NCI-H748 treated with DMSO at 0.1 percent for 48 hours (cell line): ENCODE measurements at regions not wholly inside any gene's neighbourhood (a gene's known extent, or its start where the extent isn't known, plus 50 kb on each side); places are given as distances from the start of the nearest gene placed in this dataset.
A peak's percentile ranks its signal among the peaks of the same experiment; 100 is the strongest.
"Not testable (repeated sequence)": the region's sequence is repeated elsewhere in the genome, so short reads cannot be mapped to it uniquely, and the experiment has no call there.

Experiments used
- DNase-seq: peaks from one replicate; lab custom pipeline; 2025; lab: John Stamatoyannopoulos, UW

DNA sequence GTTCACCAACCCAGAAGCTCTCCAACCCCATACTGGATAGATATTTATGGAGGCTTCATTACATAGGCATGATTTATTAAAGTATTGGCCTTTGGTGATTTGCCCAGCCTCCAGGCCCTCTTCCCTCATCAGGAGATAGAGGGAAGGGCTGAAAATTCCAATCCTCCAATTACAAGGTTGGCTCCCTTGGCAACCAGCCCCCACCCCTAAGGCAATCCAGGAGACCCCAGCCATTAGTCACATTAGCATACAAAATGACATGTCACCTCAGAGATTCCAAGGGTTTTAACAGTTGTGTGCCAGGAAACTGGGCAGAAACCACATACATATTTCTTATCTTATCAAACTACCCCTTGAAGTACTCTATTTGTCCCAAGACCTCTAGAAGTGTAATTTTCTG lies 210.0 kb downstream of the HINT1 start:
- DNase-seq = no peak

DNA sequence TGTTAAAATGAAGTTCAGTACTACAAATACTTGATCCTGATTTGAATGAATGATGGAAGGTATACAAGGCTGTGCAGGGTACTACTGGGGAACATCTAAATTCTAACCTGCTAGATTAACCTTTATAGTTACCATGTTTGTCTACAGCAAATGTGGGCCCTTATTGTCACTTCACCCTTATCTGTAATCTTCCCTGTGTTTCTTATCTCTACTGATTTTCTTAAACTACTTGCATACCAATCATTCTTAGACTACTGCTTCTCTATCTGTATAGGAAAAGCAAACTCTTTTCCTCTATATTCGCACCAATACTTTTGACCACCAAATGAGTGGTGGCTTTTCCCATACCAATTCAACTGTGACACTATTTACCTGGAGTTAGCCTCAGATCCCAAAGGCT lies 210.7 kb downstream of the HINT1 start:
- no peak for DNase-seq

DNA sequence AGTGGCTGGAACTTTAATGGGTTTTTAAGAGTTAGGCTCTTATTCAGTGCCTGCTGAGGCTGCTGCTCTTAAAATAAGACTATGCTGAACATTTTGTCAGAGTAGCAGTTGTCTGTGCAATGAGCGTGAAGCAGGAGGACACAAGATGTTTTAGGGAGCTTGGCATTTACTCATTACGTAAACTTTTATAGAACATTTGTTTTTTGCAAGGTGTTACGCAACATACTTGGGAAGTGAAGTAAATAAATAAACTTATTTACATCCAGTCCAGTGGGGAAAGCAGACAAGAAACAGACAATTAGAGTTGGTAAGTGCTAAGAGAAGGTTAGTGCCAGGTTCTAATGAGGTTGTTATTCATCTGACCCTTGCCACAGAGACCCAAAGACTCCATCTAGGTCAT lies 226.0 kb downstream of the HINT1 start:
- DNase-seq = no peak

DNA sequence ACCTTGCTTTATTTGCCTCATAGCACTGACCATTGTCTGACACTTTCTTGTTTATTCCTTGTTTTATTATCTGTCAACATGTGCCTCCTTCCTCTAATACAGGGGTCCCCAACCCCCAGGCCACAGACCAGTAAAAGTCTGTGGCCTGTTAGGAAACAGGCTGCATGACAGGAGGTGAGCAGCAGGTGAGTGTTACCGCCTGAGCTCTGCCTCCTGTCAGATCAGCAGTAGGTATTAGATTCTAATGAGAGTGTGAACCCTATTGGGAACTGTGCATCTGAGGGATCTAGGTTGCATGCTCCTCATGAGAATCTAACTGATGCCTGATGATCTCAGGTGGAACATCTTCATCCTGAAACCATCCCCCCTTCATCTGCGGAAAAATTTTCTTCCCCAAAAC lies 228.0 kb downstream of the HINT1 start:
- no peak for DNase-seq

- no peak for DNase-seq
These were observed 241.4 kb downstream of the HINT1 start for GRCh38 chr5:130923543-130924124.

- DNase-seq = no peak
These were observed 253.0 kb downstream of the HINT1 start for GRCh38 chr5:130912088-130912487.

DNA sequence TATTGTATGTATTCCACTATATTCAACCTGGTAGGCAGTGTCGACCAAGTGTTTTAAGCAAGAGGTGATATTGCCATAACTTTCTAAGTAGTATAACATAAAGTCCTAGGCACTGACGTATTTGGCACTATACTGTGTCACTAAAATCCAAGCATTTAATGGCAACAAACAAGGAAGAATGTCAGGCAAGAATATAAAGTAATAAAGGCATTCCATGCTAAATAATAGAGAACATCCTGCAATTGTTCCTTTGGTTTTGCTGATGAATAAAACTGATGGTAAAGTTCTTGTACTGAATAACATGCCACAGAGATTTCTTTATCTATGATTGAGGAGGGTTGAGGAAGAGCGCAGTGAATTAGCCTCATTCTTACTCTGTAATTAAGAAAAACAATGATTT lies 256.9 kb downstream of the HINT1 start:
- no peak for DNase-seq

DNA sequence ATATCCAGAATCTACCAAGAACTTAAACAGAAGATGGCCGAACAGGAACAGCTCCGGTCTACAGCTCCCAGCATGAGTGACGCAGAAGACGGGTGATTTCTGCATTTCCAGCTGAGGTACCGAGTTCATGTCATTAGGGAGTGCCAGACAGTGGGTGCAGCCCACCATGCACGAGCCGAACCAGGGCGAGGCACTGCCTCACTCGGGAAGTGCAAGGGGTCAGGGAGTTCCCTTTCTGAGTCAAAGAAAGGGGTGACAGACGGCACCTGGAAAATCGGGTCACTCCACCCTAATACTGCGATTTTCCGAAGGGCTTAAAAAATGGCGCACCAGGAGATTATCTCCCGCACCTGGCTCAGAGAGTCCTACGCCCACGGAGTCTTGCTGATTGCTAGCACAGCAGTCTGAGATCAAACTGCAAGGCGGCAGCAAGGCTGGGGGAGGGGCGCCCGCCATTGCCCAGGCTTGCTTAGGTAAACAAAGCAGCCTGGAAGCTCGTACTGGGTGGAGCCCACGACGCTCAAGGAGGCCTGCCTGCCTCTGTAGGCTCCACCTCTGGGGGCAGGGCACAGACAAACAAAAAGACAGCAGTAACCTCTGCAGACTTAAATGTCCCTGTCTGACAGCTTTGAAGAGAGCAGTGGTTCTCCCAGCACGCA lies 267.4 kb downstream of the HINT1 start:
- peak; percentile 72 for DNase-seq

DNA sequence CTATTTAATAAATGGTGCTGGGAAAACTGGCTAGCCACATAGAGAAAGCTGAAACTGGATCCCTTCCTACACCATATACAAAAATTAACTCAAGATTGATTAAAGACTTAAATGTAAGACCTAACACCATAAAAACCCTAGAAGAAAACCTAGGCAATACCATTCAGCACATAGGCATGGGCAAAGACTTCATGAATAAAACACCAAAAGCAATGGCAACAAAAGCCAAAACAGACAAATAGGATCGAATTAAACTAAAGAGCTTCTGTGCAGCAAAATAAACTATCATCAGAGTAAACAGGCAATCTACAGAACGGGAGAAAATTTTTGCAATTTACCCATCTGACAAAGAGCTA lies 267.9 kb downstream of the HINT1 start:
- DNase-seq = not testable (repeated sequence)

DNA sequence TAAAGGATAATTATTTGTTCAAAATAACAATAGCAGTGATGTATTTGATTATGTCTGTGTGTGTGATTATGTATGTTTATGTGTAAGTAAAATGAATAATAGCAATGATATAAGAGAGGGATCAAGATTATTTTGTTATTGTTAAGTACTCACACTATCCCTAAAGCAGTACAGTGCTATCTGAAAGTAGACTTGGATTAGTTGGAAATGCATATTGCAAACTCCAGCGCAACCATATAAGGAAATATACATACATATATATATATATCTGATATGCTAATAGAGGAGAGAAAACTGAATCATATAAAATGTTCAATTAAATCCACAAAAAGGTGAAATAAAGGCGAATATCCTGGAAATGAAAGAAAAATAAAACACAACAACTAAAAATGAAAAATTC lies 268.4 kb downstream of the HINT1 start:
- DNase-seq = peak; percentile 5

DNA sequence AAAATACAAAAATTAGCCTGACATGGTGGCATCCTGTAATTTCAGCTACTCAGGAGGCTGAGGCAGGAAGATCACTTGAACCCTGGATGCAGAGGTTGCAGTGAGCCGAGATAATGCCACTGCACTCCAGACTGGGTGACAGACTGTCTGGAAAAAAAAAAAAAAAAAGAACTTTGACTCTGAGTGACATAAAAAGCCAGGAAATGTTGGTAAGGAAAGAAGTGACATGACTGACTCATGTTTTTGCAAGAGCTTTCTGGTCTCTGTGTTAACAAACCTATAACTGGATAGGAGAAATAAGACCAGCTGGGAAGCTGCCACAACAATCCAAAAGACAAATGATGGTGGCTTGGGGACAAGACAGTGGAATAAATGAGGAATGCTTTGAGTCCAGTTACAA lies 272.1 kb downstream of the HINT1 start:
- DNase-seq = no peak

DNA sequence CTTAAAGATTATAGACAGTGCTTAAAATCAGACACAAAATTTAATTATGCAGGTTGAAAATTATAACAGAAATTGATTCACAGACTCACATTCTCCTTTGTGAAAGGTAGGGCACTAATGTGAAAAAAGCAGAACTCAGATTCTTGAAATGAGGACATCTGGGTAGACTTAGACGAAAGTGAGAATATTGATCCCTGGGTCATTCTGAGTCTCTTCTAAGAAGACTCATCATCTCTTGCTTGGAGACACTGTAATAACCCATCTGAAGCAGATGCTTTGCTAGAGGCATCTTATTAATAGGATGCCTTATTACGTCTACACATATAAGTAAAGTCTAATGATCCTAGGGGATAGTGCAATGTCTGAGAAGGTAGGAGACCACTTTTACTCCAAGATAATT lies 274.4 kb downstream of the HINT1 start:
- DNase-seq = no peak

GRCh38 chr5:130885691-130886090 lies 279.4 kb downstream of the HINT1 start:
- DNase-seq = no peak

- DNase-seq = no peak
These were observed 280.0 kb downstream of the HINT1 start for GRCh38 chr5:130885027-130885426.

DNA sequence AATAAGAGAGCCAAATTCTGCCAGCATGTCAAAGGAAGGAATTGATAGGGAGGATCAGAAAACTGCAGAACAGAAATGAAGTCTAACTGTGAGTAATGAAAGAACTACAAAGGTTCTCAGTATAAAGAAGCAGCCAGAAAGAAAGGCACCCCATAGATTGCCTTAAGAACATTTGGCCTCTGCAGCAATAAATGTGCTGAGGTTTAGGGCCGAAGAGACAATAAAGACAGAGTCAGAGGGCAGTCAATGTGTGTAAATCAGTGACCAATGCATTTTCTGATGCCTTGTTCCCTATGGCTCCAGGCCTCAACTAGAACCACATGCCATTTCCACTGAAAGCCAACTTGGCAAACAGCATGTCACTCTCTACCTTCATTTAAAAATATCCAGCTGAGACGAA lies 281.0 kb downstream of the HINT1 start:
- DNase-seq = no peak

- DNase-seq = no peak
These were observed 289.4 kb downstream of the HINT1 start for GRCh38 chr5:130875656-130876055.

DNA sequence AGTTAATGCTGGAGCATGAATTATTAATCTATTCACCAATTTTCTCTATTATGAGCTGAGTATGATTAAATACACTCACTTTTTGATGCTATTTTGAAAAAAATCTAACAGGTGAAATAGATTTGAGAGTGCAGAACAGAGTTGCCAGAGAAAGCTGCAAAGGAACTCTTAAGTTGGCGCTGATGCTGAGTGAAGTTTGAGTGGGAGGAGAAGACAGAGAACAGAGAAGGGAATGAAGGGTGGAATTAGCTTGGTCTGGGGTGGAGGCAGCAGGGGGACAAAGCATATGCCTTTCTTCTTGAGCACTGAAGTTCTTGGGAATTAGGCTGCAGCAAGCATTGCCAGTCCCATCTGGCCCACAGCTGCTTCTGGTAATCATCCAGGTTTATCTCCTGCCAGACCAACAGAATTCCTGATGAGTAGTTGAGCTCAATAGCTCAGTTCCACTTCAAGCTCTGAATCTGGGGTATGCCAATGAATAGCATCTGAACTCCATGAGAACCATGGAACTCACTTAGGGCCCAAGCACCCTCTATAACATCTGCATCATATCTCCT lies 290.1 kb downstream of the HINT1 start:
- no peak for DNase-seq

GRCh38 chr5:130871346-130872086 lies 293.5 kb downstream of the HINT1 start:
- no peak for DNase-seq

DNA sequence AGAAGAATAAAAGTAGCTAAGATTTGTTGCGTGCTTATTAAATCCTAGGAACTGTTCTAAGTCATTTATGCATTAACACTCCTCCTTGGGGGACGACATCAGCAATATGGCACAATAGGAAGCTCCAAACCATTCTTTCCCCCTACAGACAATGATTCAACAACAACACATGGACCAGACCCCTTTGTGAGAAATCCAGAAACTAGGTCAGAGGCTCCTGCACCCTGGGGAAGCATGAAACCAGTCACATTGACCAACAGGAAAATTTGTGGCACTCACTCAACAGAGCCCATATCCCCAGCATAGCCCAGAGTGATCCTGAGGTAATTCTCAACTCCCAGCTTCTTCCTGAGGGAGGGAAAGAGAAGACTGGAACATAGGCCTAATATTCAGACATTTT lies 294.4 kb downstream of the HINT1 start:
- DNase-seq = no peak

- no peak for DNase-seq
These were observed 296.7 kb downstream of the HINT1 start for GRCh38 chr5:130868186-130868840.

DNA sequence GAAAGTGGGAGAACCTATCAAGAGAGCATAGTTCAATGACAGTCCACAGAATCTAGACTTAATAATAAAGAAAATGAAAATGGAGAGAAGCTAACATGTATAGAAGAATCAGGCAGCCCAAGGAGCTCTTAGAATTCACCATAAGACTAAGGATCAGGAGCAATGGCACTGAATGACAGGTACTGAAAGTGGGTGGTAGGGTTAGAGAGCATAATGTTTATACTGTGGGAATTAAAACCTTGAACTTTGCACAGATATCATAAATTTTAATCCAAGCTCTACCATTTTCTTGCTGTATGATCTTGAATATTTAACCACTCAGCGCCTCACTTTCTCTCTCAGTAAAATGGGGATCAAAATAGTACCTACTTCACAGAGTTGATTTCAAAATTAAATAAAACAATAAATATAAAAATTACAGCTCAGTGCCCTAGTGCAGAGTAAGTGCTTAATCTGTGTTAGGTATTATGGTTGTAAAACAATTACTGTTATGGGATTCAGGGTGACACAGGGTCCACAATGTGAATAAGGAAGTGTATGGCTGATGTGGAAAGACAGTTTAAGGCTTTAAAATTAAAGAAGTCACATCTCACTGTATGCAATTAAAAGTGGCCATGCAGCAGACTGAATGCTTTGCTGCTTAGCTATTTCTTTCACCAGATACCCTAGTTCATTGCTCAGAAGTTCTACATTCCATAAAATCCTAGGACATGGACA lies 319.8 kb downstream of the HINT1 start:
- no peak for DNase-seq
